ENCODE measurements at regions not wholly inside any gene's neighbourhood (a gene's known extent, or its start where the extent isn't known, plus 50 kb on each side); places are given as distances from the start of the nearest gene placed in this dataset.

DNA sequence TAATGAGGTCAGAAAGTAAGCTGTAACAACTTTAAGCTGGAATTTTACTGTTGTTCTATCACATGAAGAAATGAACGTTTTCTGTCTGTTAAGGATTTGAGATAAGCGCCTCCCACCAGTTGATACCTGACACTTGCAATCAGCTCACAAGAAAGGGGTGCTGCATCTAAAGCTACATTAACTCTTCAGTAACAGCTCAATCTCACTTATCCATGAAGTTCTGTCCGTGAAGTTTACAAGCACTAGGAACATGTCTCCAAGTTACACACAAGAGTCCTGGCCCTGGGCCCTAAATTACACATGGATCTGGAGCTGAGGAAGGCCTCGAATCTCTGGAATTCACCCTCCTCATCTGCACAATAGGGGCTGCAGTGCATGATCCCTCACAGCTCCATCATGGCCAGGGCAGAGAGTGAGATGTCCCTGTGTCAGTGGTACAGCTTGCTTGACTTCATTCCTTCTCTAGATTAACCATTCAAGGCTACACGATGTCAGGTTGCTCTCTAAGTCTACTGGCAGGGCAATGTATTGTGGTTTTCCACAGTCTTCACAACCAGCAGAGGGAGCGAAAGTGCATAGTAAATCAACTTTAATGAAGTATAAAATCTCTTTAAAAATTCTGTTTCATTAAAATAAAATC is 182.4 kb upstream of the MCHR2 start:
- DNase-seq = peak; percentile 46

DNA sequence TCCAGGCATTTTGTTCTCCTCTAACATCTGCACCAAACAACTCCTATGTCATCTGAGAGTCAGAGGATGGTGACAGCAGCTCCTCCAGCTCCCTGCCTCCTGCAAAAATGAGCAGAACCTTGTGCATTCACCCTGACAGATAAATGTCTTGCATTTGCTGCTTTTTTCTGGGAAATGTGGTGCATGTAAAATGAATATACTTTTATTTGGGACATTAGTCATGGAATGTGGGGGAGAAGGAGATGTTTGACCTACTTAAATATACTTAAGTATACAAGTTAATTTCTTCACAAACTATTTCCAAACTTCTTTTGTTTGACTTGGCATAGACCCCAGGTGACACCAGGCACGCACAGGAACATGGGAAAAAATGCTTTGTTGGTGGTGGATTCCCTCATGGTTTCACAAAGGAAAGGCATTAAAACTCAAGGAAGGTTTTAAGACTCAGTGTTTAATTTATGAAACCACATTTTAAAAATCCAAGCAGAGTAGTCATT is 181.8 kb upstream of the MCHR2 start:
- DNase-seq = peak; percentile 26

DNA sequence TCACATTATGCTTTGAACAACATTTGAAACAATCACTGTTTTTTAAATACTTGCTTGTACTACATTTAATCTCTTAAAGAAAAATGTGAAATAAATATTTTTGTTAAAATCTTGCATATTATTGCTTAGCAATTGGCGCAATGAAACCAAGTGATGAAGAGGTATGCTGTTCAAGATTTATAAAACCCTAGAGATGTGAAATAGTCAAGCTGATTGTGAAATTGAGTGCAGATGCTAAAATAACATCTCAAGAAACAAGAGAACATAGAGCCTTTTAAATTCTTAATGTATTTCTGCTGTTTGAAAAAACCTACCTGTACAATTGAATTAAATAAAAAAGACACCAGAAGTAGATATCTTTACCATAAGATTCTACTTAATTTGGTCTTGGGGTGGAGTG is 179.2 kb upstream of the MCHR2 start:
- DNase-seq = no peak

DNA sequence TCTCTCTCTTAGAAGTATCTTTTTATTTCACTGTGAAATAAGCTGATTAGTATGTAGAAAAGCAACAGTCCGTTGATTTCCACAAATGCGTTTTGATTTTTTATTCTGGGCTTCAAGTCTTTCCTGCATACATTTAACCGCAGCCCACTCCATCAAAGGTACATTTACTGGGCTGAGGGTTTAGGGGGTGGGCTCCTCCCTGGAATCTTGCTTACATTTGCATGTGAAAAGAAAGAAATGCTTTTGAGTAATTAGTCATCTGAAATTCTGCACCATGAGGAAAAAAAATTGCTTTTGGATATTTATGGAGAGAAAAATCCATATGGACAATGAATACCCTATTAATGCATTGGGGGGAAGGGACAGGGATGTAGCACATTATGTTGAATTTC is 178.3 kb upstream of the MCHR2 start:
- no peak for DNase-seq

DNA sequence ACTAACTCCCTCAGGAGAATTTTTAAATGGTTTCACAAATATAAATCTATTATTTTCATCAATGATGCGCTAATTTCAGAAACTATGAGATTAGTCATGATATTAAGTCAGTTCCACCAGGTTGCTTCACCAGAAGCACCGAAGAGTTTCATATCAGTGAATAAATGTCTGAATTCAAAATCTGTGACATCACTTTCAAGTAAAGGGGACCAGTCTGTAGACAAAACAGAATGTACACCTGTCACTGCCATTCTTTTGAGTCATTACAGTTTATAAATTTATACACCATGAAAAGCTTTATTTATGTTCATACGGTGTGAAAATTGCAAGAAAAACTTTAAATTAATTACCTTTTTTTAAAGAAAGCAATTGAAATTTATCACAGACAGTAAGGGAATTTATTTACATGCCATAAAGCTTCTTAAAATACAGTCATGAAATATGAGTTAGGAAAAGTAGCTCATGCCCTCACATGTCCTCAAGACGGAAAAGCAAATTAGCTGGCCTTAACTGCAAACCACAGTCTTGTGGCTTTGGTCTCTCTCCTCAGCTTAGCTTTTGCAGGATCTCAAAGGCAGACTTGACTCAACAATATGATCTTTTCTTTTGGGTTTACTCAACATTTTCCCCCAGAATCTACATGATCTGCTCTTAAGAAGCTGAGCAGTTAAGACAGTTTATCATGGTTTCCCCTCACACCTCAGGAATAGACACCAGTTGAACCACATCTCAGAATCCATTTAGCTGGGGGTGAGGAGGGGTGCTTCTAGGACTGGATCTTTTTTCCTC is 177.7 kb upstream of the MCHR2 start:
- no peak for DNase-seq

DNA sequence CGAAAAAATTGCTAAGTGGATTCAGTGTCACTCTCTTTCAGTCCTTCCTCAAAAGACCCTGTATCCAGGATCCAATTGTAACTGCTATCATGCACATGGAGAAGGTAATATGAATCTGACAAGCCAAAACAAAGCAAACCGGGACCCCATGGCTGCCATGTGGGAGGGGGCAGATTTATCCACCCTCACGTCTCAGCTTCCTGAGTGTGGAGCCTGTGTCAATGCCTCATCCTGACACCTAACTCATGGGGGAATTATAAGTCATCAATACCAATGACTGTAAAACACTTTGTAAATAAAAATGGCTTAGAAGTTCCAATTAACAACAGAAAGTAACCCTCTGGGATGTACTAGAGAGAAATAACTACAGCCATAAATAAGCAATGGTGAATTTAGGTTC is 174.1 kb upstream of the MCHR2 start:
- DNase-seq = no peak

DNA sequence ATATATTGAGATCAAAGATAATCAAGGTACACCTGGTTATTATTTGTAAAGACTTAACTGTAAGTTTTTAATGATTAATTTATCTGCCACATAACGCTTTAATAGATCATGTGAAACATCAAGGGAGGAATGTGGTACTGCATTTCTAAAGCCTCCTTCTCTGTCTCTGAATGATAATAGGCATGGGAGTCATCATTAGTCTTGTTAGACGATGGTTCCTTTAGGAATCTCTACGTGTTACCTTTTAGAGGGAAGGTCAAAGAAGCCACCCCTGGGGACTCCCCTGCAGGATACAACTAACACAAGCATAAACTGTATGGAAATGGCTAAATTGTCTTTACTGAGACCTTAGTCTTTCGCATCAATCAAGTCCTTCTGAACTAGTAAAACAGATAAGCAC is 173.6 kb upstream of the MCHR2 start:
- no peak for DNase-seq

DNA sequence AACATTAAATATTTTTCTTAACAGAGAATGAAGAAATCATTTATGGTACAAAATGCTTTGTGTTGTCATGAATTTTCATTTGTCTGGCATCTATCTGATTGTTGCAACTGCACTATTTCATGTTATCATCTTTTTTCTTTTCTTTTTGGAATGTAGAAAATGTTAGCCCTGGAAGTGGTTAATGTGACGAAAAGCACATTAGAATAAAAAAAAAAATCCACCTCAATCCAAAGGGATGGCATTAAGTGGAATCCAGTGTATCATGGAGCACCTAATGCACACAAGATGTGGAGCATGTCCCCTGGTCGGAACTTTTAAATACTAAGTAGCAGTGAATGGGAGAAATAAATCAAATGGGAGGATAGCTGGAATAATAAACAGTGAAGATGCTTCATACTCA is 172.9 kb upstream of the MCHR2 start:
- DNase-seq = no peak

DNA sequence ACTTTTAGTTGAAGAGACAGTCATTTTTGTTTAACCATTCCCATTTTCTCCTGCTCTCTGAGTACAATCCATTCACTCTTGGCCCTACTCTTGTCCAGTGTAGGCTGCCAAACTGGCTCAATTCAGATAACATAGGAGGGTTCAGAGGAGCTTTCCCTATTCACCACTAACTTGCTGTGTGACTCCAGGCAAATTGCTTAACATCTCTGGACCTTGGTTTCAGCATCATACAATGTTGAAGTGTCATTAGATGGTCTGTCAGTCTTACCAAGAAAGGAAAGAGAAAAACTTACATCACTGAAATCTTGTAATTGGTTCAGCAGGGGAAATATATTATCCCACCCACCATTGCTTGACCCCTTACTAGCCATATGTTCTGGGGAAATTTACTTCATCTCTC is 171.4 kb upstream of the MCHR2 start:
- no peak for DNase-seq

DNA sequence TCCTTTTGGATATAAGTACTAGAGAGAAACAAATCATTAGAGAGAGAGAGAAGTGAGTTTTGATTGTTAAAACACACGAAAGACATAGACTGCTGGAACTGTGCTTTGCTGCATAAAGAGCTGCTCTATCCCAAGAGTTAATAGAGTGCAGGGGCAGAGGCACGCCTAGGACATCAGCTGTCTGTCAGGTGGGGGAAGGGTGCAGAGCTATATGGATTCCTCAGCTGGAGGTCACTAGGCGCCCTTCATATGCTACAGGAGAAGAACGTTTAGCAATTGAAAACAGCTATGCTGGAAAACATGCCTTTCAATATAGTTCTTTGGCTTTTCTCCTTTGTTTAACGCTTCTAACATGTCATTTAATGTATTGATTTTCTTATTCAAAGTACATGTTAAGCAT is 169.0 kb upstream of the MCHR2 start:
- peak; percentile 41 for DNase-seq

DNA sequence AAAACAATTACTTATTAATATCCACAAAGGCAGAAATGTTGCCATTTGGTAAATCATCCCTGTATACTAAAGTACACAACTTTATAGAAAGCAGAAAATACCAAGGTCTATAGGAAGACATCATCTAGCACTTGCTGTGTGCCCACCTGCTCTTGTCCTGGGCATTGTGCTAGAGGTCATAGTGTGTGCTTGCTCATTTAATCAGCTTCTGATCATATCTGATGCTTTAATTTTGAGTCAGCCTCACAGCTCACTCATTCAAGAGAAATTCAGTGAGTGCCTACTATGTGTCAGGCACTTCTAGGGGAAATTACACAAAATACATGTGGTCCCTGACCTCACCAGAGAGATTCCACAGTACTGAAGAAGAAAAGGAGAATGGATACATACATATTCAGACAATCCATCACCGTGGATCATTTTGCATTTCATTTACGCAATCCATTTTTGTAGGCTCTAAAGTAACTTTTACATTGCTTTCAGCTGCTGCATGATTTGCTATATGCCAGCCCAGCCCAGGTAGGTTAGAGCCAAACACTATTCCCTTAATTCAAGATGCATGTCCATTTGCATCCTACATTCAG is 167.9 kb upstream of the MCHR2 start:
- DNase-seq = no peak

DNA sequence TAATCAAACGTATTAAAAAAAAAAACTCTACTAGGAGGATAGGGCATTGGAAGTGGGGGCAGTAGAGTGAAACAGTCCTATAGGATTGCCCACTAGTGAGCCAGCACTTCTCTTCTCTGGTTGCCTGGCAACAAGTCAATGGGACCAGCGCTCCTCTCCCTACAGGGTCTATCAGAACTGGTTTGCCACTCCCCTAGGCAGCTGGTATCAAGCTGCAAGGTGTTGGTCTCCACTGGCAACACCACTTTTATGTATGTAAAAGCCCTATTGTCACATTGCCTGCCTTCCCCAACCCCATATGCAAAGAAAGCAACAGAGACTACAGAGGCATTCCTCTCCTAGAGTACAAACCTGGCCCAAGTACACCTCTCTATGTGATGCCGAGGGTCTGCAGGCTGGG is 166.9 kb upstream of the MCHR2 start:
- no peak for DNase-seq

DNA sequence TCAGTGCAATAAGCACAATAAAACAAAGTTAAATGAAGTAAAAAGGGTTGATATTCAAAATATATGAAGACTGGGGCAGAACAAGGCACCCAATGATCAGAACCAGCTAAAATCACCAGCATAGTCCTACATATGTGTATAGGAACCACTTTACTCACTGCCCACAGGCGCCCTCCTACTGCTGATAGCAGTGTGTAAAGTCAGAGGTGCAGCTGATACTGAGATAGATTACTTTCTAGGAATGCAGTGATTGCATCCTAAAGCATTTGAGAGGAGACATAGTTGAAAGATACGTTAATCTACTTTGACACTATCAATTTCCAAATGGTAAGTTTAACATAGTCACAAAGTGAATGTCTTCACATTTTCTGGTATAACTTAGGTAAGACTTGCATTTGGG is 161.1 kb upstream of the MCHR2 start:
- no peak for DNase-seq

DNA sequence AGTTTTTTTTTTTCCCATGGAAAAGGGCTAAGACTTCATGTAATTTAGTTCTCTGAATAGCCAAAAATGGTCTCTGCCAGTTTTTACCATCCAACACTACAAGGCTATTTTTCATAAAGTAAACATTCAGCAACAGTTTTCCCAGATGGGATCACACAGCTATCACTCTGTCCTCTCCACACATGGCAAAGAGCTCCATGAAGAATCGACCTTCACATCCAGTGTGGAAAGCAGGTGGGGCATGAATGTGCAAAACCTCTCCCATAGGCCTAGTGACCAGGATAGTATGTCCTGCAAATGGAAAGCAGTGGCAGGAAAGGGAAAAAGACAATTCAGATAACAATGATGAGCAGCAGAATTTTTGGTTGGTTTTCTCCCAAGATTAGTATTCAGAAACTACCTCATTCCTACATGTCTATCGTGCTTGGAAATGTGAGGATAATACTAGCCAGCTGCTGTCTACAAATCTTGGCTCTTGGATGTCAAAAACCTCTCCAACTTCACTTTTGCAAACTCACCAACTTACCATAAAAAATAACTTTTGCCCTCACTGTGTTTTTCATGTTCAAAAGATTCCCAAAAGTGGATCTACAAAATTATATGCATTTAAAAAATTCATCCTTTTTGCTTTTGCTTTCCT is 159.7 kb upstream of the MCHR2 start:
- no peak for DNase-seq

DNA sequence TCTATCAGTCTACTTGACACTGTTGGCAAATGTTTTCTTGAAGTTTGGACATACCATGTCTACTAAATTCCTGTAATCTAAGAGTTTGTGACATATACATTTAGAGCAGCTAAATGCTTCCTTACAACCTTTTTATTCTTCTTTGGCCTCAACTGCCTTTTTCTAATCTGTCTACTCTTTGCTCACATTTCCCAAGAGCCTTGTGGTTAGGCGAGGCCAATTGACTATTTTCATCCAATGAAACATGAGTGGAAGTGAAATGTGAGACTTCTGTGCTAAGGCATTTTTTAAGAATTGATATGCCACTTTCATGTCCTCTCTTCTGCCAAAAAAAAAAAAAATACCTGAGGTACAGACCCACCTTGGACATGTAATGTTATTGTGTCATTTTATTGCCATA is 158.2 kb upstream of the MCHR2 start:
- DNase-seq = no peak

DNA sequence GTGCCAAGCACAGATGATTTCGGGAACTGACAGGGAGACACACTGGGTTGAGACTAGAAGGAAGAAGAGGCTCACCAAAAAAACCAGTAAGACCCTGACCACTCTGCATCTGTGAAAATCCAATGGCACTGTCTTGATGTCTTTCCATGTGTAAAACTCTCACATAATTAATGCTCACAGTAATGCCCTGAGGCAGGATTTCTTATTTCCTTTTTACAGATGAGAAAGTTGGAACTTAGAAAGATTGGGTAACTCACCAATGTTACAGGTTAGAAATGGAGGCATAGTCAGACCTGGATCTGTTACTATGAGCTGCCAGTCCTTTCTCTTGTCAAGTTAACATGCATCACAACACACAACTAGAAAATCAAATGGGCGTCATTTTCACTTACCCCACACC is 151.0 kb upstream of the MCHR2 start:
- DNase-seq = no peak

DNA sequence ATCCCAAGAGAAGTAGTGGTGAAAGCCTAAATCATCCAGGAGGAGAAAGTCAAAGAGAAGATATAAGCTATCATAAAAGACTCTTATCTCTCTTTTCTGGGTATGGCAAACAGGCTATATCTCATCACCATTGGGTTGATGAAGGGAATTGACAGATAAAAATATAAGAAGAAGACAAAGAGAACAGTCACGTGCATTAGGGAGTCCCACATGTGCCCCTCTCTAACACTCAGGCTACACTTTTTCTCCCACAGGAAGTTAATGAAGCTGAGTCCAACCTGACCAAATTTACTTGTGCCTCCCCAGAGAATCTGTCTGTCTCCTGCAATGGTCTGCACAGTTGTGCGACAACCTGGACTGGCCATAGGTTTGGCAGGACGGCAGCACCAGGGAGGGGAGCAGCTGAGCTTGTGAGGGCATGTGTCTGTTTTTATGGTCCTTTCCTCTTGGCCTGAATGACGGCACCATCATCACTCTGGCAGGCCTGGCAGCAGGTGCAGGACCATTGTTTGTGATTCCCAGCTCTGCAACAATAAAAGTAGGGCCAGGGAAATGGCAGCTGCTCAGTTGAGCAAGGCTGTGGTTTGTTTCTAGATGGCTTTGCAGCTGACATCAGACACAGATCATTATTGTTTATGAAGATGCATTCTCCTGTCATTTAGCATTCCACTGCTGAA is 144.5 kb upstream of the MCHR2 start:
- DNase-seq = peak; percentile 46

DNA sequence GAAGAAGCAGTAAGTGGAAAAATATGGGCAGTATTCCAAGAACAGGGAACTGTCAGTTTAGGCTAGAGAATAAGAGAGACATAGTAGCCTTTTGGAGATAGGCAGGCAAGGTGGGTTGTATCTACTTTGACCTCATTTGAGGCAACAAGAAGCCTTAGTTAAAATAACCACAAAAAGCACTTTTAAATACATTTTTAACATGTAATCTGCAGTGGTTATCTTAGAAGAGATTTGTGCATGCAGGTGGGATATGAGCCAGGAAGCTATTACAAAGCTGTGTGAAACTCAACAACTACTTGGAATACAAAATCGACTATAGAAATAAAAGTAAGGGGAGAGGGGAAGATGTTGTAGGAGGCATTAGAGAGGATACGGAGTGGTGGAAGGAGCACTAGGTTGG is 143.7 kb upstream of the MCHR2 start:
- no peak for DNase-seq

DNA sequence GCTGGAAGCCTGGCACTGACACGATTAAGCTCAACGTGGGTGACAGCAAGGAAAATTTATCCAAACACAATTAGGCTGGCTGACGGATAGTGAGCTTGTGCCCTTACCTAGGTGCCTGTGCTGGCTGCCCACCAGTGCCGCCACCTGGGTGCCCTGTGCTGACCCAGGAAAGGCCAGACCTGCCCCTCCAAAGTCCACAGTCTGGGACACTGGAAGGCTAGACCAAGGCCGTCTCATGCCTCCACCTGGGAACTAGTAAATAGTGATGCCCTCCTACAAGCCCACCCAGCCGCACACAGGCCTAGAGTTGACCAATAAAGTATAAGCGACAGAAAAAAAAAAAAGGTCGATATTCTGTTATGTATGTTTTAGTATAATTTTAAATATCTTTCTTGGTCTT is 142.6 kb upstream of the MCHR2 start:
- DNase-seq = no peak

DNA sequence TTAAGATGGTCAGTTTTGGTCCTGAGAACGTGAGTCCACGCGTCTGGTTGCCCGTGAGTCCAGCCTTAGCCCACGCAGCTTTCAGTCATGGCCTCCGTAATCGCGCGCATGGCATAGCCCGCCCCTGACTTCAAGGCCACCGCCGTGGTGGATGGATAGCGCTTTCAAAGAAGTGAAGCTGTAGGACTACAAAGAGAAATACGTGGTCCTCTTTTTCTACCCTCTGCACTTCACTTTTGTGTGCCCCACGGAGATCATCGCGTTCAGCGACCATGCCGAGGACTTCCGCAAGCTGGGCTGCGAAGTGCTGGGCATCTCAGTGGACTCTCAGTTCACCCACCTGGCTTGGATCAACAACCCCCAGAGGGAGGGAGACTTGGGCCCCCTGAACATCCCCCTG is 142.0 kb upstream of the MCHR2 start:
- no peak for DNase-seq

DNA sequence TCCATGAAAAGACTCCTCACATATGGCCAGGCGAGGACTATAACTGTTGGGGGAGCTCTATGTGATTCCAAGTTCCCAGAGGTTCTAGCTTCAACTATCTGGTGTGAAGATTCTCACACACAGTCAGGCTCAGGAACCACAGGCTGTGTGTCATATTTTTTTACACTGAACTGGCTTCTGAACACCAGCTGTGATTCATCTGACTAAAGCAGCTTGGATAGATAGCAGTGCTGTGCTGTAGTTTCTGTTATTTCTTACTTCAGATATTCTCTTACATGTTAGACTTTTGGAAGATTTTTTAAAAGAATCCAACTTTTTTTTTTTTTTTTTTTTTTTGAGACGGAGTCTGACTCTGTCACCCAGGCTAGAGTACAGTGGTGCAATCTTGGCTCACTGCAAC is 140.7 kb upstream of the MCHR2 start:
- DNase-seq = no peak

DNA sequence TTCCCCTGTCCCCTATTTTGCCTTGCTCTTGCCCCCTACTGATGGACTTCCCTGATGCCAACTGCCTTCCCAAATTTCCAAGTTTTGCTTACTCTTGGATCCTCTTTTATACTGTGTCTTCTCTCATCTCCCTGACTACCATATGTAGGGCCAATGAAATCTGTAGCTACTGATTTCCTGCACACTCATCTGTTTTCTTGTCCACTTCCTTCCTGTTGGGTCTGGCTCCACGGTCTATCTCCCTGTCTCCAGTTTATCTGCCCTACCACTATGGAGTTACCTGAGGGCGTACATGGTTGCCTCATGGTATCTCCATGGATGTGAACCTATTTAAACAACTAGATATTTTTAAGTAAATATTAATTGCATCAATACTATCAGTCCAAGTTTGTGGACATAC is 140.3 kb upstream of the MCHR2 start:
- DNase-seq = no peak

DNA sequence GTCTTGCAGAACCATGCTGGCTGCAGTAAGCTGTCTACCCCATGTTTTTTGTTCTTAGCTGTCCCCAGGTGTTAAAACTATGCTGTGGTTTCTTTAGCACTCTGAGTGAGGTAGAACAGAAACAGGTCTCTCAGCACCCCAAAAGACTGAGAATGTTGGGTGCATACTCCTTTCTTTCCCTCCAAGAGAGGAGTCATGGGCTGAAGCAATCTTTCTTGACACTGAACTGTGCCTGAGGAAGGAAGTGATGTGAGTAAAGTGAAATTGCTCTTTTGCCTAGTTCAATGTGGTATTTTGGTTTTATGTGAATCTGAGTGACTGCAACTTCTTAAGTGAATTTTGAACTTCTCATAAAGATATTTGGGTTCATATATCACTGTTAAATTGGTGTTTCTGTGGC is 138.0 kb upstream of the MCHR2 start:
- DNase-seq = no peak

All from eye (tissue), 1 donor.